ENCODE measurements at regions not wholly inside any gene's neighbourhood (a gene's known extent, or its start where the extent isn't known, plus 50 kb on each side); places are given as distances from the start of the nearest gene placed in this dataset.
"Not testable (repeated sequence)": the region's sequence is repeated elsewhere in the genome, so short reads cannot be mapped to it uniquely, and the experiment has no call there.

DNA sequence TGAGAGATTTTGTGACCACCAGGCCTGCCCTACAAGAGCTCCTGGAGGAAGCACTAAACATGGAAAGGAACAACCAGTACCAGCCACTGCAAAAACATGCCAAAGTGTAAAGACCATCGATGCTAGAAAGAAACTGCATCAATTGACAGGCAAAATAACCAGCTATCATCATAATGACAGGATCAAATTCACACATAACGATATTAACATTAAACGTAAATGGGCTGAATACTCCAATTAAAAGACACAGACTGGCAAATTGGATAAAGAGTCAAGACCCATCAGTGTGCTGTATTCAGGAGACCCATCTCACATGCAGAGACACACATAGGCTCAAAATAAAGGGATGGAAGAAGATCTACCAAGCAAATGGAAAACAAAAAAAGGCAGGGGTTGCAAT is 182.4 kb downstream of the PRELID2 start:
- DNase-seq, result not testable (repeated sequence)

DNA sequence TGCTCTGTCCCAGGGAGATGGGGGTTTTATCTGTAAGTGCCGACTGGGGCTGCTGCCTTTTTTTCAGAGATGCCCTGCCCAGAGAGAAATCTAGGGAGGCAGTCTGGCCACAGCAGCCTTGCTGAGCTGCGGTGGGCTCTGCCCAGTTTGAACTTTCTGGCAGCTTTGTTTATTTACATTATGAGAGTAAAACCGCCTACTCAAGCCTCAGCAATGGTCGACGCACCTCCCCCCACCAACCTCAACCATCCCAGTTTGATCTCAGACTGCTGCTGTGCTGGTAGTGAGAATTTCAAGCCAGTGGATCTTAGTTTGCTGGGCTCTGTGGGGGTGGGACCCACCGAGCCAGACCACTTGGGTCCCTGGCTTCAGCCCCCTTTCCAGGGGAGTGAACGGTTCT is 188.0 kb downstream of the PRELID2 start:
- not testable (repeated sequence) for DNase-seq

DNA sequence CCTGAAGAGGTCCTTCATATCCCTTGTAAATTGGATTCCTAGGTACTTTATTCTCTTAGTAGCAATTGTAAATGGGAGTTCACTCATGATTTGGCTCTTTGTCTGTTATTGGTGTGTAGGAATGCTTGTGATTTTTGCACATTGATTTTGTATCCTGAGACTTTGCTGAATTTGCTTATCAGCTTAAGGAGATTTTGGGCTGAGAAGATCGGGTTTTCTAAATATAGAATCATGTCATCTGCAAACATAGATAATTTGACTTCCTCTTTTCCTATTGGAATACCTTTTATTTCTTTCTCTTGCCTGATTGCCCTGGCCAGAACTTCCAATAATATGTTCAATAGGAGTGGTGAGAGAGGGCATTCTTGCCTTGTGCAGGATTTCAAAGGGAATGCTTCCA is 191.9 kb downstream of the PRELID2 start:
- DNase-seq, result not testable (repeated sequence)

DNA sequence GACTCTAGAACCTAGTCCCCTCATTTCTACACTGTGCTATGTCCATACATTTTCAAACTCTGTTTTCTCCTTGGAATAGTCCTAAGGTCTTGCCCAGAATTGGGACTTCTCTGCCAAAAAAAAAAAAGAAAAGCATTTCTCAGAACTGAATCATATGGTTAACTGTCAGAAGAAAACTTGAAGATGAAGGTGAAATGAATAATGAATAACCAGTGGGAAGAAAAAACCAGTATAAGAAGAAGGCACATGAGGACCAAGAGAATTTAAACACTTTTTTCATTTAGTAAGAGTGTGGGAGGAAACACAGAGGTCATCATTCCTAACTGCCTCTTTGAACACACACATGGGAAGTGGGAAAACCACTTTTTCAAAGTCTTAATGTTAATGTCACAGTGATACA is 197.7 kb downstream of the PRELID2 start:
- no peak for DNase-seq

DNA sequence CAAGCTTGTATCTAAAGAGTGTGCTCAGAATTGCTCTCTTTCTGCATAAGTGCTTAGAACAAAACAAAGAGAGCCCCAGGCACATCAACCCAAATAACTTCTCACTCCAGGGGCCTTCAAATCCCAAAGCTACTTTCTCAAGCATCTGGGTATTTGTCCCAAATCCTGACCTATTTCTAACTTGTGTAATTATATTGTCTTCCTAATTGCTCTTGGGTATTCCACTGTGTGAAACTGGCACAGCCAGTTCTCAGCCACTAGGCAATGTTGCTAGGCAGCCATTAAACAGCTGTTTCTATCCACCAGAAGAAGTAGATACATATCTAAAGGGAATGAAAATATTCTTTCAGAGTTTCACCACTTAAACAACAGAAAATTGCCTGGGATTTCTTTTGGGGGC is 198.8 kb downstream of the PRELID2 start:
- no peak for DNase-seq

DNA sequence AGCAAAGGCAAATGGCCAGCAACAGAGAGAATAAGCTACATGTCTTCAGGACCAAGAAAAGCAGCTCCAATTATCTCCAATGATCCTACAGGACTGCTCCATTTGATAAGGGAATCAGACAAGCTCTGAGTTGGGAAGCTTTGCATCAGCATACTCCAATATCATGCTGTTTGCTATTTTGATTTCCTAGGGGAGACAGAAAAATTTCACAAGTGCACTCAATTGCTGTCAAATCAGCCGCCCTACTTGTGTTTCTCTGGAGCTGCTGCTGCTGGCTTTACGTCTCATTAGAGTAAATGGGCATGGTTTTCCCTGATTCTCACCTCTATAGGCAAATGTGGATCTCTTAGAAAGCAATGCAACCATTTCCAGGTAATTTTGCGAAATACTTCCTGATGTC is 201.7 kb downstream of the PRELID2 start:
- DNase-seq, result no peak

DNA sequence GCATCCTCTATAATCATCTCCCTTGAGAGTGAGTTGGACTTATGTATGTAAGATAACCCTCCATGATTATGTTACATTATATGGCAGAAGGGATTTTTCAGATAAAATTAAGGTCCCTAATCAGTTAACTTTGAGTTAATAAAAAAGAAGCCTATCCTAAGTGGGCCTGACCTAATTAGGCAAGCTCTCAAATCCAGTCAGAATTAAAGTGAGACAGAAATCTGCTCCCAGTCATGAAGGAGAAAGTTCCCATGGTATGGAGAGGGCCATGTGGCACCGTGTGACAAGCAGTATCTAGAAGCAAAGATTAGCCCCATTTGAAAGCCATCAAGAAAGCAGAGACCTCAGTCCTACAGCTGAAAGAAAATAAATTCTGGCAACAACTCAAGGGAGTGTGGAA is 202.4 kb downstream of the PRELID2 start:
- no peak for DNase-seq

DNA sequence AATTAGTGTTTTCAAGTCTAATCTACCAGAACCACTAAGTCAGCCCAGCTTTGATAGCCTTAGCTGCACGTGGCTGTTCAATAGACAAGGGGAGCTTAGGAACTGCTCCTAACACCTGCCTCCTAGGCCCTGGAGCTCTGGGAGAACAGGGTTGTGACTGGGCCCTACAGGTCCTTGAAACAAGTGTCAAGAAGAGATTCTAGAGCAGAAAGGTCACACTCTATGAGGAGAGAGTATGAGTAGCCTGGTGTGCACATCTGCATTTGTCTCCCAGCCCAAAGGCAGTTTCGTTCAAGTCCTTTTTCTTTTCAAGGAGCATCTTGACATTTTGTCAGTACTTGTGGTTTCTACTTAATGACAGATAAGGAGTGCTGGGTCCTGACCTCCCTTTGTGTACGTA is 206.1 kb downstream of the PRELID2 start:
- no peak for DNase-seq

DNA sequence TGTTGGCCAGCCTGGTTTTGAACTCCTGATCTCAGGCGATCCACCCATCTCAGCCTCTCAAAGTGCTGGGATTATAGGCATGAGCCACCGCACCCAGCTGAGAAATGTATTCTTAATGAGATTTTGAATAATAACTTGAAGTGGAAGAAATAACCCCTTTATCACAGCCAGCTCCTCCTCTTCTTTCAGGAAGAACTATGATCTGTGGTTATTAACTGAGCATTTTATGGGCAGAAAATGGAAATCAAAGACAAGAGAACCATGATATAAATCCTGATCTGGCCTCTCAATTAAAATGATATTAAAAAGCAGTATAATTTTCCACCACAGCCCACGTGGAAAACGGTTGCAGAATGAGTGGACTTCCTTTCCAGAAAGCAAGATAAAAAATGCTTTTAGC is 206.6 kb downstream of the PRELID2 start:
- no peak for DNase-seq

DNA sequence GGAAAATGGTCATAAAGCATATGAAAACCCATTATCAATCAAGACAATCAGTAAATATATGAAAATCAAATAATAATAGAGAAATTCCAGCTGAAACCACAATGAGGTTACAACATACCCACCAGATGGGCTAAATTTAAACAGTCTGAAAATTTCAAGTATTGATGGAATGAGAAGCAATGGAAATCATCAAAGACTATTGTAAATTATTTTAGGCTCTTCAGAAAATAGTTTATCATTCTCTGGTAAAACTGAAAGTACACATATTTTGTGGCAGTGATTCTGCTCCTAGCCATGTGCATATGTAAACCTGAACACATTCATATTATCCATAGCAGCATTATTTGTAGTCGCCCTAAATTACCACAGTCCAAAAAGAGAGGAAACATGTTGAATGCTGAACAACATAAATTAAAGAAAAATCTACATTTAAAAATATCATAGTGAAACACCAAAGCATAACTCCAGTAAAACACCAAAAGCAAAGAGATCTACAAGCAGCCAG is 215.3 kb downstream of the PRELID2 start:
- DNase-seq, result no peak

DNA sequence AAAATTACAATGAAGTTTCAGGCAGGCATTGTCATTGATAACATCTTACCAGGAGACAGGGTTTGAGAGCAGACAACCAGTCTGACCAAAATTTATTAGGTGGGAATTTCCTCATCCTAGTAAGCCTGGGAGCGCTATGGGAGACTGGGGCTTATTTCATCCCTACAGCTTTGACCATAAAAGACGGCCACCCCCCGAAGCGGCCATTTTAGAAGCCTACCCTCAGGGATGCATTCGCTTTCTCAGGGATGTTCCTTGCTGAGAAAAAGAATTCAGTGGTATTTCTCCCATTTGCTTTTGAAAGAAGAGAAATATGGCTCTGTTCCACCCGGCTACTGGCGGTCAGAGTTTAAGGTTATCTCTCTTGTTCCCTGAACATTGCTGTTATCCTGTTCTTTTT is 218.4 kb downstream of the PRELID2 start:
- not testable (repeated sequence) for DNase-seq

DNA sequence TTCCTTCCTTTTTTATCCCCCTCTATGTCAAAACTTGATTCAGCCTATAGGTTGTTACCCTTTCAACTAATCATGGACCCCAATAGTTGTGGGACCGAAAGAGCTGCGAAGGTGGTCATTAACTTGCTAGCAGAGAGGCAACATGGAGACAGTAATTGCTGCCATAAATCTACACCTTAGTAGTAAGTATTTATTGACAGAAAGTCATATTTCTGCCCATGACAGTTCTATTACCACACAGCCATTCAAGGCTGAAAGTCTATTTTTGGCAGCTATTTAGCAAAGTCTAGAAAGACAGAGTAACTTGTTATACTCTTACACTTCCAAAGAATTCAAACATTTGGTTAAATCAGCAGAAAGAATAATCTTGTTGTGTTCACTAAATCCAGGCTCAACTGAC is 236.2 kb downstream of the PRELID2 start:
- DNase-seq, result no peak

DNA sequence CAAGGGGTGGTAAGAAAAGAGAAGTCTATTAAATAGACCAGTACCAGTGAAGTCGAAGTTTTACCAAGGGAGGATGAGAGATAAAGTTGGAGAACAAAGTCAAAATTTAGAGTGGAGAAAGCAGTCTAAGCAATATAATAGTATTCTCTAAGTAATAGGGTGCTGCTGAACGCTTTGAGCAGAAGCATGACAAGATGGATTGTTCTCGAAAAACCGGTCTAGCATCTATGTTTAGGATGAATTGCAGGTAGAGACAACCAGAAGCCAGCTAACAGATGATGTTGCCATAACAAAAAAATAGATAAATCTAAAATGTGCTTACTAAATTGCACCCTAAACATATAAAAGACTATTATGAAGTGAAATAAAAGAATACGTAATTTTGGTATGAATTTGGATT is 237.0 kb downstream of the PRELID2 start:
- DNase-seq, result no peak

DNA sequence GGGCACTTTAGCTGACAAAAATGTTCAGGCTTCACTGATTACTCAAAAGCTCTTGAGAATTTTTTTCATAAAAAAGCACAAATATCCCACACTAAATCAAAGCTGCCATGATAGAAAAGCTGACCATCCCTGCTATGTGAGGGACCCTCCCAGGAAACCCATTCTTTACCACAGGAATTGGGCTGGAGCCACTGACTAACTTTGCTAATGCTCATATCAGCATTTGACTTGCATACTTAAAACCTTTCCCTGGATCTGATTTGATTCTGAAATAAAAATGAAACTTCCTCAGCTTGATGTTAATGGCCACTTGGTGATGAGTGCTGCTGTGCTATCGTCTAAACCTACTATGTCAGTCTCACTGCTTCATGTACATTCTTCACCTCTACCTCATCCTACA is 243.6 kb downstream of the PRELID2 start:
- no peak for DNase-seq

DNA sequence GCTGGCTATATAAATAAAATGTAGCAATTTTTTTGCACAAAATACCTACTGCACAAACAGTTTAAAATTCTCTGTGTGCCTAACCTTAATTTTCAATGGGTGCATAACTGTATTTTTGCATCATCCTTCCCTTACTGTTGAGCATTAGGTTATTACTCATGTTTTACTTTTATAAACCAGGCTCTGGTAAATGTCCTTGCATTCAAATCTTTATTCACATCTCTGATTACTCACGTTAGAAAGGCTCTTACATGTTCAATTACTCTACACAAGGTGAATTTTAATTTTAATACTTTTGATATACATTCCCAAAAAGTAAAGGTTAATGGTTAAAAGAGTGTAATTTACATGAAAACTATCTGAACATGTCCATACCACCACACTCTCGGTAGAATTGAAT is 246.1 kb downstream of the PRELID2 start:
- DNase-seq, result no peak

DNA sequence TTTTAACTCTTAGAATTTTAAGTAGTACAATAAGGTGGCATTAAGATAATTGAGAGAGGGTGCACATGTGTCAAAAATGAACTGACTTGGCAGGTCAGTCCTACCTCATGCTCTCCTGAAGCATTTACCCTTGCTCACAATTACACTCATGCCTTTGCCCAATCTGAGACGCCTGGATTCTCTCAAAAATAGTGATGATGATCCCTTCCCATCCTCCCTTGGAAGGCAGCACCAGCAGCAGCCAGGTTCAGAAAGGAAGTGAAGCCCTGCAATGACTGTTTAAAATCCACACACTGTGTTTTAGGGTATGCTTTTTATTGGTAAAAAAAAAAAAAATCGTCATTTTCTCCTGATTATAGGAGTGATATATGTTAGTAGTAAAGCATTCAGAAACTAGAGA is 246.6 kb downstream of the PRELID2 start:
- no peak for DNase-seq

DNA sequence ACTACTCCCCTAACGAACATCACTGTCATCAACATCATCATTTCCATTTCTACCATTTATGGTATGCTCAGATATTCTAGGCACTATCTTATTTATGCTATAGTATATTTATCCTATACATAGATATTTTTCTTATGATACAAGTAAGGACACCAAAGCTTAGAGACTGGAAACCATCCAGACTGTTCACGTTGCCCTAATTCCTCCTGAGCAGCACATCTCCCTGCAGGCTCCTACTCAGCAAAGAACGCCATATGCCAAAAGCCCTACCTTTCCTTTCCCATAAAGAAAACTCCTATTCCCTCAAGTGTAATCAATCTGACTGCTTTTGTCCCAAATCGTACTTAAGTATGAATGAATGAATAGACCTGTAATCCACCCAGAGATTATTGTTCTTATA is 247.0 kb downstream of the PRELID2 start:
- no peak for DNase-seq

DNA sequence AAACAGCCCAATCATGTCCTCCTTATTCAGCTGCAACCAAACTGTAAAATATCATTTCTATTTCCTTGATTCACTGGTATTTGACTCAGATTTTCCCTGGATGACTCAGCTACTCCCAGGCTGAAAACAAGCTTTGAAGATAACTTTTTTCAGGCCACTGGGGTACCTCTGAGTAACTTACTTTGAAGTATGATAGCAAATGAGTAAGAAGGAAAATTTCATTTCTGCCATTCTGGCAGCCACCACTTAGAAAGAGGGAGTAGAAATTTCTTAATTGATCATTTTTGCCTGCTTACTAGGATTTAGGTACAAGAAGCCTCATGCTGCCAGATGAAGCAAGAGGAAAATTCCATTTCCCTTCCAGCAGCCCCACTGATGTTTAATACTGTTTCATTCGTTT is 247.4 kb downstream of the PRELID2 start:
- DNase-seq, result no peak

DNA sequence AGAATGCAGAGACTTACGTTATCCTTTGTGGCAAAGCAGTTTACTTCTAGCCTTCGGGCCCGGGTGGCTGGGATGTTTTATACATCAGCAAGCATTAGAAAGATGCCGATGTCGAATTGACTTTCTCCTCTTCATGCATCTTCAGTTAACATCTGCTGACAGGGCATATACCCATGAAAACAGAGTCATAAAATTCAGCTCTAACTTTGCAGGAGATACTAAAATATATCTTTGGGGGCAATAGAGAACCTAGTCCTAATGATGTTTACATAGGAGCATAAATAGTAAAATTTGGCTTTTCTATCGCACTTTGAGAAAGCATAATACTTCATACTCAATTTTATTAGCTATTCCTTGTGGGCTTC is 247.9 kb downstream of the PRELID2 start:
- no peak for DNase-seq

DNA sequence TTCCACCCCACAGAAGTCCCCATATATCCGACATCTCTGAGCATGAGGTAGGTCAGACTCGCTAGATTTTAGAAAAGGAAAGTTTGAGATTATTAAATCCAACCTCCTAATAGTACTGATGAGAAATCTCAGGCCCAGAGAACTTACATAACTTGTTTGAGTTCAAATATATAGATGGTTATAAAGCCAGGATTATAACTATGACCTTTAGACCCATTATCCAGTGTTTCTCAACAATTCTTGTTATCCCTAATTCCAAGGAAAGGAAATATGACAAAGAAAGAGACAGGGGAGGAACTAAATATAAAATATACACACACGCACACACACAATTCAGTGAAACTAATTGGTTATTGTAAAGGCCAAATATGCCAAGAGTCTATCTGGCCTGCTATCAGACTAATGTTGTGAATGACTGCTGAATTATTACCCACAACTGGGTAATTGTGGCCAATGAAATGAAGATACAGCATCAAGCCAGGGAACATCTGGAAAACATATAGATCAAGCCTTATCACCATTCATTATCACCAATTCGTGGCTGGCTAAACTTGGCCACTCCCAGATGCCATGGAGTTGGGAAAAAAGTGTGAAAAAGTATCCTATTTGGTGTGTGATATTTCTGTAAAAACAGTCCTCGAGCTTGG is 248.4 kb downstream of the PRELID2 start:
- no peak for DNase-seq

DNA sequence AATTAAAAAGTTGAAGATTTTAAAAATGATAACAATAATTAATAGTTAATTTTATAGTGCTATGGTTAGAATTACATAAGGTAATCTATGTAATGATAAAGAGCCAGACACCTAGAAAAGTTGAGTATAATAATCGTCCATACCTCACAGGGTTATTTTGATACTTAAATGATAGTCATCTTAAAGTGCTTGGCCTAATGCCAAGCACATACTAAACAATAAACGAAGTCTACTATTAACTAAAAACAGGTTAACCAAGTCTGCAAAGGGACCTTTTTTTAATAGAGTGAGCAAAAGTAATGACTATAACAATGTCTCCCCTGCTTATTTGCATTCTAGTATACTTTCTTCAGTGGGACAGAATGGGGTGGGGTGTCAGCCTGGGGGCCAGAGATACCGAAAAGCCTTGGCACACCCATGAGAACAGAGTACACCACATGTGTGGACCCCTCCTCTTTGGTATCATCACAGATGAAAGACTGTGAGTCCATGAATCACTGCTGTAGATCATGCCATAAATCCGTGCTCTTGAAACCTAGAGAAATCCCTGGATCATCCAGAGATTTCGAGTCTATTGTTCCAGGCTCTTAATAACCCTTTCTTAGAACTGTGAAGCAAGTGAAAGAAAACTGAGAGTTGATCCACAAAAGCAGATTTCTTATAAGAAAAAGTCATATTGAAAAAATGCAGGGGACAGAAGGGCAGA is 249.5 kb downstream of the PRELID2 start:
- DNase-seq, result no peak

DNA sequence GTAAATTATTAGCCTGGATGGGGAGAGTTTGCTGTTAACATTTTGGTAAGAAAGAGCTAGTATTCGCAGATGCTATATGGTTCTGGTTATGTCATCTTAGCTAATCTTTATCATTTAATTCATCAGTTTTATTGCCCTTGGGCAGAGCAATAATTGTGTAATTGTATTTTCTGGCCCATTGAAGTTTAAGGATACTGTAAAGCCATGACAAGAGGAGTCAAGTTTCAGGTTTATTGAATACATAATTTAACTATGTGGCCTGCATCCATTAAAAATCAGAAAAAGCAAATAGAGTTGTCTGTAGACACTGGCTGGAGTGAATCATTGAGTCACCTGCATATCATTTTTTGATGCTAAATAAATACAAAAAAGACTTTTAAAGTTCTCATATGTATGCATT is 255.8 kb downstream of the PRELID2 start:
- no peak for DNase-seq

DNA sequence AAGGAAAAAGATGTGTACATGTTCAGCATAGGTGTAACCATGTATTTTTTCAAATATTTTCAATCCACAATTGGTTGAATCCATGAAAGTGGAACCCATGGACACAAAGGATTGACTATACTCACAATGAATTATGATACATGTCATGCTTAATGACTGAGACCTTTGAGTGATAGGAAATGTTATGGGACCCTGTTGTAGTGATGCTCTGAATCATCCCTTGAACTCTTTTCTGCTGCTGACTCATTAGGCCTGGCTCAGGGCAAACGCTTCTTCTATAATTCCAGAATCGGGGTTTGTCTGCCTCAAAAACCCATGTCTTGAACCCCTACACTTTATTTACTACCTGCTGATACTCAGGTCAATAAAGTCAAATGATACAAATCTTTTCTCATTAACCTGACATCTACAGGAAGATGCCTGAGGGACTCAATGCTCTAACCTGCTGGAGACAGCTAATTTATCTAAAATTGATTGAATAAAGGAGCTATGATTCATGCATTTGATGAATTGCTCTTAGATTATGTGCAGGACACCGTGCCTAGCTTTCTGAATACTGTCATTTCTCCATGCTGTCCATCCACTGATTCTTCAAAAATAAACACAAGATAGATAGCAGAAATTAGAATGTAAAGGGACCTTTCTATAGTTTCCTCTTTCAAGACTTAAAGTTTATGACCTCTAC is 260.1 kb downstream of the PRELID2 start:
- DNase-seq, result no peak

DNA sequence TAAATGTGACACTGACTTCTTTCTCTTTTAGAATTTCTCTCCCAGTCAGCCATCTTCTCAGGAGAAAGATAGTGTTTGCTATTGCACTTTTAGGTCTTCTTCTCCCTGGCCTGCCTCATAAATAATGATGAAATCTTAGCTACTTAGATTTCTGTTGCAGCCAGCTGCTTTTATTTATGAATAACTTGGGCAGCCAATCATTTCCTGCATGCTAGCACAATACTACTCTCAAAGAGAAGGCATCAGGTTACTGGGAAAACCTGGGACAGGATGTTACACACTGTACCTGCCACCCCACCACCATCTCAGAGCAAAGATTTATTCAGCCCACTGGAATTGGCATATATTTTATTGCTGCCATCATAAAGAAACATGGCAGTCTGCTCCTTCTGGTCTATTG is 266.6 kb downstream of the PRELID2 start:
- DNase-seq, result no peak

Measured in skin of body (tissue), 1 donor.